GM12865 (cell line): ENCODE measurements at regions not wholly inside any gene's neighbourhood (a gene's known extent, or its start where the extent isn't known, plus 50 kb on each side); places are given as distances from the start of the nearest gene placed in this dataset.

Source experiments
- DNase-seq: peaks from one replicate; pipeline ENCODE4 v3.0.0; 2010; ENCODE audit warnings: low read depth
- H3K4me3 ChIP-seq: 2 replicates; pipeline ENCODE4 v1.5.1; 2011; ENCODE audit warnings: mild to moderate bottlenecking, low read depth, low read length, control low read depth
- CTCF ChIP-seq: IDR thresholded peaks from 2 replicates; pipeline ENCODE4 v1.5.1; 2011; ENCODE audit warnings: low read length, control low read depth, low read depth, inconsistent platforms; ENCODE audit not compliant: insufficient read depth; ENCODE audit errors: missing control alignments

GRCh38 chr19:28285917-28286316 is 927.0 kb downstream of the UQCRFS1 start:
- no peak overlapping the region for H3K4me3 ChIP-seq
- TF ChIP-seq CTCF: no peak
- no peak for DNase-seq

- no peak for DNase-seq
- no peak for TF ChIP-seq CTCF
- H3K4me3 ChIP-seq: no peak overlapping the region
Measured at GRCh38 chr19:28285078-28285477, 927.9 kb downstream of the UQCRFS1 start.

- H3K4me3 ChIP-seq: no peak overlapping the region
- no peak for DNase-seq
- TF ChIP-seq CTCF: no peak
Measured at GRCh38 chr19:28284389-28284788, 928.6 kb downstream of the UQCRFS1 start.

- DNase-seq: no peak
- no peak overlapping the region for H3K4me3 ChIP-seq
- no peak for TF ChIP-seq CTCF
Measured at GRCh38 chr19:28283592-28283991, 929.4 kb downstream of the UQCRFS1 start.

GRCh38 chr19:28281676-28282075 is 931.3 kb downstream of the UQCRFS1 start:
- no peak for TF ChIP-seq CTCF
- H3K4me3 ChIP-seq: no peak overlapping the region
- DNase-seq: no peak

GRCh38 chr19:28264556-28264955 is 948.4 kb downstream of the UQCRFS1 start:
- TF ChIP-seq CTCF: no peak
- H3K4me3 ChIP-seq: no peak overlapping the region
- no peak for DNase-seq

GRCh38 chr19:28258829-28259228 is 954.1 kb downstream of the UQCRFS1 start:
- no peak overlapping the region for H3K4me3 ChIP-seq
- TF ChIP-seq CTCF: no peak
- no peak for DNase-seq
